AG10803 (cell line): ENCODE measurements at regions not wholly inside any gene's neighbourhood (a gene's known extent, or its start where the extent isn't known, plus 50 kb on each side); places are given as distances from the start of the nearest gene placed in this dataset.

Source experiments
- DNase-seq: peaks from one replicate; pipeline ENCODE4 v3.0.0; 2010; ENCODE audit warnings: low read depth
- H3K4me3 ChIP-seq: 2 replicates; pipeline ENCODE4 v1.5.1; 2011; ENCODE audit warnings: mild to moderate bottlenecking, low read length, control low read depth
- CTCF ChIP-seq: conservative IDR thresholded peaks from 2 replicates; pipeline ENCODE4 v1.5.1; 2011; ENCODE audit warnings: mild to moderate bottlenecking, low read length, control low read depth, inconsistent platforms

- no peak for TF ChIP-seq CTCF
These were observed 419.6 kb upstream of the TGFBR2 start for GRCh38 chr3:30186741-30187219.

GRCh38 chr3:30187366-30187765, 419.0 kb upstream of the TGFBR2 start:
- H3K4me3 ChIP-seq = no peak overlapping the region
- TF ChIP-seq CTCF = no peak
- no peak for DNase-seq

More at GRCh38 chr3:30186741-30187219, 419.6 kb upstream of the TGFBR2 start:
- no peak for DNase-seq
- H3K4me3 ChIP-seq = no peak overlapping the region

- no peak overlapping the region for H3K4me3 ChIP-seq
- no peak for DNase-seq
- no peak for TF ChIP-seq CTCF
These were observed 417.7 kb upstream of the TGFBR2 start for GRCh38 chr3:30188713-30189112.

GRCh38 chr3:30189900-30190299, 416.5 kb upstream of the TGFBR2 start:
- TF ChIP-seq CTCF = no peak
- no peak overlapping the region for H3K4me3 ChIP-seq
- DNase-seq = no peak

- no peak for TF ChIP-seq CTCF
- no peak overlapping the region for H3K4me3 ChIP-seq
- DNase-seq = no peak
These were observed 412.8 kb upstream of the TGFBR2 start for GRCh38 chr3:30193625-30194044.

- DNase-seq = no peak
- TF ChIP-seq CTCF = no peak
- no peak overlapping the region for H3K4me3 ChIP-seq
These were observed 411.0 kb upstream of the TGFBR2 start for GRCh38 chr3:30195352-30195751.

GRCh38 chr3:30198162-30198561, 408.2 kb upstream of the TGFBR2 start:
- no peak for DNase-seq
- H3K4me3 ChIP-seq = no peak overlapping the region
- no peak for TF ChIP-seq CTCF
